Neuronal stem cell (in vitro differentiated cells): ENCODE measurements at regions not wholly inside any gene's neighbourhood (a gene's known extent, or its start where the extent isn't known, plus 50 kb on each side); places are given as distances from the start of the nearest gene placed in this dataset.
A peak's percentile ranks its signal among the peaks of the same experiment; 100 is the strongest.

ENCODE experiments used
- DNase-seq: peaks from one replicate; pipeline ENCODE4 v3.0.0-alpha.2; 2013; ENCODE audit warnings: low spot score
- H2AFZ ChIP-seq: one replicate; pipeline ENCODE4 v1.6.1; 2013; ENCODE audit warnings: mild to moderate bottlenecking, low read length, inconsistent platforms
- H2AK5ac ChIP-seq: 2 replicates; pipeline ENCODE4 v1.6.1; 2013; ENCODE audit warnings: low read depth, mild to moderate bottlenecking, inconsistent platforms, low read length, moderate library complexity, mixed read lengths
- H2BK120ac ChIP-seq: 2 replicates; pipeline ENCODE4 v1.6.1; 2013; ENCODE audit warnings: low read depth, mild to moderate bottlenecking, inconsistent platforms, low read length, moderate library complexity, mixed read lengths
- H2BK12ac ChIP-seq: one replicate; pipeline ENCODE4 v1.6.1; 2013; ENCODE audit warnings: low read length, inconsistent platforms
- H2BK15ac ChIP-seq: 2 replicates; pipeline ENCODE4 v1.6.1; 2013; ENCODE audit warnings: mild to moderate bottlenecking, low read length, inconsistent platforms, mixed read lengths
- H2BK5ac ChIP-seq: one replicate; pipeline ENCODE4 v1.6.1; 2013; ENCODE audit warnings: inconsistent platforms, mild to moderate bottlenecking, low read length, moderate library complexity
- H3K14ac ChIP-seq: one replicate; pipeline ENCODE4 v1.6.1; 2013; ENCODE audit warnings: low read length, inconsistent platforms
- H3K18ac ChIP-seq: 2 replicates; pipeline ENCODE4 v1.6.1; 2013; ENCODE audit warnings: low read length, inconsistent platforms
- H3K23ac ChIP-seq: 2 replicates; pipeline ENCODE4 v1.6.1; 2013; ENCODE audit warnings: low read depth, mild to moderate bottlenecking, mixed read lengths, low read length, inconsistent platforms; ENCODE audit not compliant: poor library complexity
- H3K27ac ChIP-seq: replicated peaks from 3 replicates; pipeline ENCODE4 v1.5.1; 2013; ENCODE audit warnings: low read length, inconsistent platforms
- H3K27me3 ChIP-seq, 3 experiments: 2 replicates each; pipeline ENCODE4 v1.6.1; 2013; ENCODE audit warnings: low read length in 3 of 3, mild to moderate bottlenecking in 2 of 3, inconsistent platforms in 1 of 3, low read depth in 1 of 3, mixed read lengths in 1 of 3, moderate library complexity in 1 of 3; ENCODE audit not compliant: control insufficient read depth in 3 of 3, insufficient read depth in 3 of 3
- H3K36me3 ChIP-seq, 2 donors: replicated peaks in 1 of 2; 2 replicates each; pipeline ENCODE4 v1.6.1; 2013; ENCODE audit warnings: low read length in 2 of 2; ENCODE audit not compliant: control insufficient read depth in 2 of 2, insufficient read depth in 2 of 2
- H3K4ac ChIP-seq: 2 replicates; pipeline ENCODE4 v1.6.1; 2013; ENCODE audit warnings: inconsistent platforms, mild to moderate bottlenecking, low read length, moderate library complexity
- H3K4me1 ChIP-seq, 2 donors: 1 replicate in 1 of 2; 2 replicates in 1 of 2; pipeline ENCODE4 v1.6.1; 2013; ENCODE audit warnings: low read length in 2 of 2, low read depth in 1 of 2; ENCODE audit not compliant: control insufficient read depth in 2 of 2, insufficient read depth in 1 of 2
- H3K4me2 ChIP-seq: one replicate; pipeline ENCODE4 v1.6.1; 2013; ENCODE audit warnings: mild to moderate bottlenecking, low read length, inconsistent platforms; ENCODE audit not compliant: insufficient read depth, poor library complexity, severe bottlenecking
- H3K4me3 ChIP-seq, 2 donors: 2 replicates each; pipeline ENCODE4 v1.5.1; 2013; ENCODE audit warnings: low read length in 2 of 2, mild to moderate bottlenecking in 2 of 2, inconsistent platforms in 1 of 2, moderate library complexity in 1 of 2
- H3K79me1 ChIP-seq: one replicate; pipeline ENCODE4 v1.6.1; 2013; ENCODE audit warnings: low read depth, mild to moderate bottlenecking, inconsistent platforms, low read length, moderate library complexity
- H3K9ac ChIP-seq: one replicate; pipeline ENCODE4 v1.6.1; 2013; ENCODE audit warnings: mild to moderate bottlenecking, low read depth, low read length, inconsistent platforms; ENCODE audit not compliant: poor library complexity
- H3K9me3 ChIP-seq, 2 donors: replicated peaks in 1 of 2; 2 replicates each; pipeline versions ENCODE3 to v1.6.1; 2013; ENCODE audit warnings: low read length in 2 of 2, mild to moderate bottlenecking in 2 of 2, inconsistent platforms in 1 of 2, low read depth in 1 of 2, mixed read lengths in 1 of 2, moderate library complexity in 1 of 2; ENCODE audit not compliant: control insufficient read depth in 2 of 2, insufficient read depth in 1 of 2
- H4K8ac ChIP-seq: one replicate; pipeline ENCODE4 v1.6.1; 2013; ENCODE audit warnings: low read depth, mild to moderate bottlenecking, inconsistent platforms, low read length, moderate library complexity
- H4K91ac ChIP-seq: one replicate; pipeline ENCODE4 v1.6.1; 2013; ENCODE audit warnings: low read length, low read depth, mild to moderate bottlenecking, inconsistent platforms; ENCODE audit not compliant: poor library complexity
- WGBS, 2 donors: extraction: QIAGEN DNeasy Blood & Tissue Kit; methylation state at CpG; one replicate each; pipeline ENCODE4 v1.1.7; 2013; ENCODE audit warnings: missing lambda C conversion rate in 2 of 2, mixed read lengths in 1 of 2; ENCODE audit not compliant: insufficient read length in 2 of 2, insufficient replicate concordance in 1 of 2; ENCODE audit errors: extremely low coverage in 2 of 2; 5-methylcytosine and 5-hydroxymethylcytosine counted together

DNA sequence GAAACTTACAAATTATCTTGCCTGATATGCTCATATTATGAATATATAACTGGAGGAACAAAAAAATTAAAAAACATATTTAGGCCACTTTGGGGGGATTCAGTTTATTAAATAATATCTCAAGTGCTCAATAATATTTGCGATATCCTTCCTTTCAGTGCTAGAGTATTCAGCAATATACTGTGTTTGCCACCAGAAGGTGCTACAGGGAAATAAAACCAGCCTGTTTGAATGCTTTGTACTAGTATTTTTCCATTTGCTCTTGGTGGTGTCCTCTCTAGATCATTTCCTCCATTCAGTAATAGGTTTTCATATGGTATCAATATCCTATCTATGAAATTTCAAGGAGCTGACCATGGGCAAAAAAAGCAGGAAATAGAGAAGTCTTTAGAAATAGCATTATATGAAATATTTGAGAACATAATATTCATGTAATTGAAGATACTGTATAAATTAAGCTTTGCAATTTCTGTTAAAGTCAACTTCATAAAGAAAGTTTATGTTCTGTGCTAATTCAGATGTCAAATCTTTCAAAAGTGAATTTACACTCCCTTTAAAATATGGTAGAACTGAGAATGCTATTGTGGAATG lies 106.2 kb upstream of the NAV3 start:
- Histone ChIP-seq H2AFZ (no peak overlapping the region), H2BK12ac (no peak overlapping the region), H3K9ac (no peak overlapping the region), H2BK15ac (no peak overlapping the region), H3K4me3 (no peak overlapping the region), H3K18ac (no peak overlapping the region), H3K27ac (no peak overlapping the region), H3K4ac (no peak overlapping the region), H3K27me3 (no peaks in the 10 kb centered on the region), H3K4me1 (no peaks in the 10 kb centered on the region), H2AK5ac (no peak overlapping the region), H3K4me2 (no peak overlapping the region), H3K36me3 (no peaks in the 10 kb centered on the region), H3K9me3 (peaks cover 0 to 2% of the 10 kb centered on the region in 2 donors), H2BK5ac (no peak overlapping the region), H3K23ac (no peak overlapping the region), H4K91ac (no peak overlapping the region), H2BK120ac (no peak overlapping the region), H4K8ac (no peak overlapping the region), H3K79me1 (no peaks in the 10 kb centered on the region), H3K14ac (no peak overlapping the region)
- WGBS, 2 donors = no CpG with 5 or more reads among the region's 1 CpG
- DNase-seq = no peak

DNA sequence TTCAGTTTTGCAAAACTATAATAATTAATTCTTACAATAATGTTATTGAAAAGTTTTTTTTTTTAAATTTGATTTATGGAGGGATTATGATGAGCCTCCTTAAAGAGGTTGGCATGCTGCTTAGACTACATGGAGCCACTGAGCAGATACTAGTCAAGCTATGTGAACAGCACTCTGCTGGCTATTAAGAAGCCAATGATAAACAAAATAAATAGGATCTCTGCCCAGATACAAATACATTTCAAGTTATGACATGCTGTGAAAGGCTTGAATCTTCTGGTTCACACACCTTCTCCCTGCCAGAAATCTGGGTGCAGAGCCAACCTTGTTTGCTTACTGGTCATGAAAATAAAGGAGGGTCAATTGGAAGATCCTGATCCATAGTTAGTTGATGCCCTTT lies 107.4 kb upstream of the NAV3 start:
- Histone ChIP-seq H3K4ac (no peak overlapping the region), H3K27ac (no peak overlapping the region), H3K27me3 (no peaks in the 10 kb centered on the region), H3K36me3 (no peaks in the 10 kb centered on the region), H2BK12ac (no peak overlapping the region), H3K4me1 (no peaks in the 10 kb centered on the region), H2AK5ac (no peak overlapping the region), H2BK120ac (no peak overlapping the region), H2BK5ac (no peak overlapping the region), H2BK15ac (no peak overlapping the region), H2AFZ (no peak overlapping the region), H3K23ac (no peak overlapping the region), H4K8ac (no peak overlapping the region), H3K9ac (no peak overlapping the region), H3K4me3 (no peak overlapping the region), H4K91ac (no peak overlapping the region), H3K4me2 (no peak overlapping the region), H3K9me3 (peaks cover 0 to 2% of the 10 kb centered on the region in 2 donors), H3K14ac (no peak overlapping the region), H3K79me1 (no peaks in the 10 kb centered on the region), H3K18ac (no peak overlapping the region)
- no peak for DNase-seq

DNA sequence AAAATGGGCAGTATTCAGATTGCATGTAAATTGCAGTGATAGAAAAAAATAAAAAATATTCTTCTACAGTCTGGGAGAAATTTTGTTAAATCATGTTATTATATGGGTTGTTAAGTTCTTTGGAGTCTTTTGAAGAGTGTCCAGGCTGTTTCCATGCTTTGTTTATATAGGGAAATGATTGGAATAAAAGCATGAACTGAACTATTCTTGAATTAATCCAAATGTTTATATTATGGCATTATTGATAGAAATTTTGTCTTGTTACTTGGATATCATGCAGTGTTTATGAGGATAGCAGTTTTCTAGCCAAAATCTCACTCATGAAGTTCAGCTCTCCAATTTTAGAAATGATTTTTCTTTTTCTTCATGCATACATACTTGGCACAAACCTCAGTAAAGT lies 108.2 kb upstream of the NAV3 start:
- no peak overlapping the region for H4K8ac ChIP-seq
- DNase-seq = no peak
- H2AK5ac ChIP-seq = no peak overlapping the region
- H3K27me3 ChIP-seq = no peaks in the 10 kb centered on the region
- H2BK15ac ChIP-seq = no peak overlapping the region
- H2BK5ac ChIP-seq = no peak overlapping the region
- H3K4me1 ChIP-seq = no peaks in the 10 kb centered on the region
- no peak overlapping the region for H4K91ac ChIP-seq
- no peak overlapping the region for H3K9ac ChIP-seq
- H3K27ac ChIP-seq = no peak overlapping the region
- H3K4me3 ChIP-seq = no peak overlapping the region
- no peak overlapping the region for H3K4ac ChIP-seq
- no peak overlapping the region for H3K18ac ChIP-seq
- H3K36me3 ChIP-seq = no peaks in the 10 kb centered on the region
- peaks cover 0 to 2% of the 10 kb centered on the region in 2 donors for H3K9me3 ChIP-seq
- no peak overlapping the region for H3K4me2 ChIP-seq
- no peak overlapping the region for H2AFZ ChIP-seq
- H2BK120ac ChIP-seq = no peak overlapping the region
- no peak overlapping the region for H3K14ac ChIP-seq
- H3K23ac ChIP-seq = no peak overlapping the region
- no peaks in the 10 kb centered on the region for H3K79me1 ChIP-seq
- H2BK12ac ChIP-seq = no peak overlapping the region

DNA sequence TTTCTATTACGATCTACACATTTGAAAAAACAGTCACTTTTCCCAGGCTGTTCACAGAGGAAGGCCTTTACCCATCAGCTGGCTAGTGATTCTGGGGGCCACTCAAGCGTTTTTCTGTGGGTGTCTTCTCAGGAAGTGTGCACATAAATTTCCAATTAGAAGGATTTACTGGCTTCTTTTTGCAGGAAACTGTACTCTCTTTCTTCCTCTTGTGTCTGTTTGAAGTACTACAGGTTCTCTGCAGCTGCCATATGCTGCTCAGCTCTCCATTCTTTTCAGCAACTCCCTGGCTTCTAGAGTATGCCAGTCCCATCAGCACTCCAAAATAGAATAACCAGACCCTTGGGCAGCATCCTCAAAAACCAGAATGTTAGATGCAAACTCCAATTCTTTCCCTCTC lies 110.4 kb upstream of the NAV3 start:
- H4K8ac ChIP-seq = no peak overlapping the region
- DNase-seq = no peak
- no peak overlapping the region for H3K4me2 ChIP-seq
- H3K23ac ChIP-seq = no peak overlapping the region
- no peak overlapping the region for H3K18ac ChIP-seq
- no peaks in the 10 kb centered on the region for H3K4me1 ChIP-seq
- H2AK5ac ChIP-seq = no peak overlapping the region
- no peak overlapping the region for H3K27ac ChIP-seq
- no CpG with 5 or more reads among the region's 2 CpGs for WGBS, 2 donors
- no peak overlapping the region for H3K4ac ChIP-seq
- H2BK12ac ChIP-seq = no peak overlapping the region
- no peak overlapping the region for H2BK120ac ChIP-seq
- peak overlapping the region; percentile 59 for H2AFZ ChIP-seq
- H3K9me3 ChIP-seq = no peaks in the 10 kb centered on the region
- H2BK5ac ChIP-seq = no peak overlapping the region
- no peak overlapping the region for H2BK15ac ChIP-seq
- H3K14ac ChIP-seq = no peak overlapping the region
- no peak overlapping the region for H3K4me3 ChIP-seq
- H3K27me3 ChIP-seq = no peaks in the 10 kb centered on the region
- no peaks in the 10 kb centered on the region for H3K36me3 ChIP-seq
- H4K91ac ChIP-seq = no peak overlapping the region
- H3K9ac ChIP-seq = no peak overlapping the region
- H3K79me1 ChIP-seq = no peaks in the 10 kb centered on the region
